ENCODE measurements at regions not wholly inside any gene's neighbourhood (a gene's known extent, or its start where the extent isn't known, plus 50 kb on each side); places are given as distances from the start of the nearest gene placed in this dataset.
A peak's percentile ranks its signal among the peaks of the same experiment; 100 is the strongest.

DNA sequence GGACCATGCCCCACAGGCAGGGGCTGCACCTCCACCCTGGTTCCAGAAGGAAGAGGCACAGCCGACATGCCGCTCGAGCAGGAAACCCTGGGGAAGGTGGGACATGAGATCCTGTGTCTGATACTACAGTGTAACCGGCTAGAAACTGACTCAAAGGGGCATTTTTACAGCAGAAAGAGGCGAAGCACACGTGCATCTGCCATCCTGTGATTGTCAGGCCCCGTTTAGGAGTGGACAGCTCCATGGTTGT is 62.7 kb downstream of the SIK1 start:
- DNase-seq (ENCODE audit: low spot score): no peak

DNA sequence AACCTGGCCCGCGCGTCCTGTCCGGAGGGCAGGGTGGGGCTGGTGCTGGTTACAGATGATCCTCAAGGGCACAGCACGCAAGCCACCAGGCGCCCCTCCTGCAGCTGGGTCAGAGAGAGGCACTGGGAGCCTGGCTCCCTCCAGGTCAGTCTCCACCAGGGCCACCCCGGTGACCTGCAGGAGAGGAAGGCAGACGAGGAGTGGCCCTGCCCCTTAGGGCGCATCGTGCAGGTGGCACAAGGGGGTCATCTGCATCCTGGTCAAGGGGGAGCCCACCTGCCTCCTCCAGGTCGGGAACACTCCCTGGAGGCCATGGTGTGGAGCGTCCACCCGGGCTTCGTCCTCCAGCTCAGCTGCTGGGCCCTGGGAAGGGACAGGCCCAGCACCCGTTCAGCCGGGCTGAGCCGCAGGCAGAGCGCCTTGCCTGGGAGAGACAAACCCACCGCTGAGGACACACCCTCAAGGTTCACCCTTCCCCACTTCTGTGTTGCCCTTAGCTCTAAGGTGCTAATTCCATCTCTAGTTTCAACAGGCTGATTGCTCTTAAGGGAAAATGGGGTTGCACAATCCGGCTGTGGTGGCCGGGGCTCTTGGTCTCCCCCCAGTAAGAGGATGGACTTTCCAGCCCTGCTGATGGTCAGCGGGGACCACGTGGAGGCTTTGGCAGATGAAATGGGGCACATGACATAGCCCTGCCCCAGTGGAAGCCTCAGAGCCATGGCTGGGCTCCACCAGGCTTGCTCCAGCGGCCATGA is 63.2 kb downstream of the SIK1 start:
- no peak for DNase-seq (ENCODE audit: low spot score)

DNA sequence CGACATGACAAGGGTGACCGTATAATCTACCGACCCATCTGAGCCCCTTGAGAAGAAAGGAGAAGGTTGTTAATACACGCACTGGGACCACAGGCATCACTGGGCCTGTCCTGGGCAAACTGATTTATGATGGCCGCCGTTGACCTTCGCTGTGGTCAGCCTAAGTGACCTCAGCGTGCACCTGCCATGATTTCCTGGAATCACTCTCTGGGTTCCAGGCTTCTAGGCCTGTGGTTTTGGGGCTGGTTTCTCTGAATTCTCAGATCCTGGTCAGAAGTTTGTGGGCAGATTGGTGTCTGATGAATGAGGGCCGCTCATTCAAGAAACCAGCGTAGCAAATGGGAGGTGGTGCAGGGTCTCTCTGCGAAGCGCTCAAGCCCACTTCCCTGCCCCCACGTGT is 64.0 kb downstream of the SIK1 start:
- no peak for DNase-seq (ENCODE audit: low spot score)

- peak; percentile 88 for DNase-seq (ENCODE audit: low spot score)
Observed at GRCh38 chr21:43362321-43362791, 64.6 kb downstream of the SIK1 start.

DNA sequence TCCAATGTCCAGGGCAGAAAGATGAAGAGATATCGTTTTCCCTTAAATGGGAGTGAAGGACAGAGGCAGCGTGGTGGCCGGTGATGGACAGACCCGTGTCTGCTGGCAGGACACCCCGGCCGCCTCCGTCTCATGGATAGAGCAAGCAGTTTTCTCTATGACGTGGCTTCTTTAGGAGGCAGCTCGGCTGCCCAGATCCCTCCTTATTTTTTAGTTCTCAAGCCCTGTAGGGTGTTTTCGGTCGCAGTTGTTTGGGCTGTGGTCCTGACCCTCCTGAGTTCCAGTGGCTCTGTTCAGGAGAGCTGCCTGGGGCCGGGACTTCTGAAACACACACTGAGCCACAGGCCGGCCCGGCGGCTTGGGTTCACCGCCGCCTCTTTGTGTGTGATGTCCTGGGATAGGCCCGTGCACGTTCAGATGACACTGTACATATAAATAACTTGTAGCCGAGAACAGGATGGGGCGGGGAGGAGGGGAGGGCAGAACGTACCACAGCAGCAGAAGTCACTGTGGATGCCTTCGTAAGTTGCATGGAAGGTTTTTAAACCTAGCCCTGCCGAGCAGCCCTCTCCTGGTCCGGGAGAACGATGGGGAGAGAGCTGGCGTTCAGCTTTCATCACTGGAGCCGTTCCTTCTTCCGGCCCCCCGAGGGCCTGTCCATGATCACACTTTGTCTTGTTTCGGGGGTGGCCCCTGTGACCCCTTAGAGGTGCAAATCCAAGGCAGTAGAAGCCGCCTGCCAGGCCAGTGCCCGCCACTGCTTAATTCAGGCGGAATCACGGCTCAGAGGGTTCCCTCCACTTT is 65.2 kb downstream of the SIK1 start:
- peak; percentile 87 for DNase-seq (ENCODE audit: low spot score)

- DNase-seq (ENCODE audit: low spot score): peak; percentile 74
Observed at GRCh38 chr21:43361127-43361492, 65.8 kb downstream of the SIK1 start.

GRCh38 chr21:43360441-43361126 is 66.3 kb downstream of the SIK1 start:
- DNase-seq (ENCODE audit: low spot score): no peak

DNA sequence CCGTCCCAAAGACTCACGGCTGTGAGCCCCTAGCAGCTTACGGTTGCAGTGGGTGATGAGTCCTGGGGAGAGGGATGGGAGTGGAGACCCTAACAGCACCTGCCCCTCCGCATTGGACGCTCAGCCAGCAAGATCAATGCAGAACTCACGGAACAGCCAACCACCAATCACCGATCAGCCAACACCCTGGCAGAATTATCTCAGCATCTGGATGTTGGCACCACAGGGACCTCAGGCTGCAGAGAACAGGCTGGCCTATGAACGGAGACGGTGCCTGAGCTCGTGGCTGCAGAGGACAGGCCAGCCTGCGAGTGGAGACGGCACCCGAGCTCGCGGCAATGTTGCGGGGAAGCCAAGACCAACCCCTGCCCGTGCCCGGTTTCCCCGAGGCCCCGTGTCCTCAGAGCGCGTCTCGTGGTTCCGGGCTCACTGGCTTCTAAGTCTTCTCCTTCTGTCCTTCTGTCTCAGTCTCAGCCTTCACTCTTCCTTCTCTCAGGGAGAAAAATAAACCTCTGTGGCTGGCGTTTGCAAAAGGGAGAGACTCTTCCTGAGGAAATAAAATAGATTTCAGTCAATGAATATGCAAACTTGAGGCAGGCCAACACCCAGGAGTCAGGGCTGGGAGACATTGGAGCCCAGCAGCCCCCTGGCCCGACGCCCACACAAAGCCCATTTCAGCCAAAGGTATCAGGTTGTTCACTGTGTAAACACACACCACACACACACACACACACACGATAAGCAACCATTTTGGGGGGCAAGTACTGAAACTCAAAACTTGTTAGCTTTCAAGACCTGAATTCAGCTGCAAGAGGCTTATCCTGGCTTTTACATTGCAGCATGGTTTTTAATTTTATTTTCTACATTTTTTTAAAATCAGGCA is 67.8 kb downstream of the SIK1 start:
- DNase-seq (ENCODE audit: low spot score): no peak

DNA sequence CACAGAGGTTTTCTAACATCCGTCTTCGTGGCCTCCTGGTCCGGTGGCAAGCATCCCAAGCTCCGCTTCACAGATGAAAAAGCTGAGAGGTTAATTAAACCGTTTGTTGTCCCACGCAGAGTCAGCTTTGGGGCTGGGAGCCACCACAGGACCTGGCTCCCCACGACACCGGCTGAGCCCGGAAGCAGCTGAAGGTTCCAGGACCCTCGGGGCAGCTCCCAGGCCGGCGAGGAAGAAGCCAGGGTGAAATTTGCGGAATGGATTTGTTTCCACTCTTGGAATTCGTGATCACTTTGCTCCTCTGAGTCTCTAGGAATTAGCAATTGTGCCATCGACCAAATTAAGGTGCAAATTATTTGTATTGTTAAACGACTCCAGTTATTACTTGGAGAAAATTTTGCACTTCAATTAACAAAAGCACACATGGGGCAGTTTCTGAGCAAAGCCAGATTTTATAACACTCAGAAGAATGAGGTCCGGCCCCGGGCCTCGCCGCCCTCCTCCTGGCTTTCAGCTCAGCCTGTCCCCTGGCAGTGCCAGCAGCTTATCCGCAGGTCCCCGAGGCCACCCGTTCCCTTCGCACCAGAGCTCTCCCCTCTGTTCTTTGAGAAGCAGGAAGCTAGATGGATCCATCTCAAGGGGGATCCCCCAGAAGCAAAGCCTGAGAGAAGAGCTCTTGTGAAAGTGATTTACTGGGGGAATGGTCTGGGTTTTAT is 69.1 kb downstream of the SIK1 start:
- DNase-seq (ENCODE audit: low spot score): no peak

DNA sequence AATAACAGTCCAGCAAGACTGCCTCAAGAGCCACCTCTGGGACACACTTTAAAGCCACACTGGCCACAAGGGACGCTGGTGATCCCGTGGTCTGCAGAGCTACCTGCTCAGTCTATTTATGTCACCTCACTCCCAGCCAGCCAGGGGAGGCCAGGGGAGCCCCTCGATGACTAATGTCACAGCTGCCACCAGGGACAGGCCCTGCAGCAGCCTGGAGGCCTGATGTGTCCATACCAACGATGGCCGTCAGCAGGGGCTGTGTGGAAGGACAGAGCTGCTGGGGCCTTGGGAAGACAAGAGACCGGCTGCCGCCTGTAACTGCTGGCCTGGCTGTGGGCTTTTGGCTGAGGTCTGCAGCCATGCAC is 71.0 kb downstream of the SIK1 start:
- DNase-seq (ENCODE audit: low spot score): no peak

GRCh38 chr21:43355266-43355924 is 71.5 kb downstream of the SIK1 start:
- DNase-seq (ENCODE audit: low spot score): no peak

- DNase-seq (ENCODE audit: low spot score): no peak
Observed at GRCh38 chr21:43354666-43355065, 72.3 kb downstream of the SIK1 start.

- DNase-seq (ENCODE audit: low spot score): no peak
Observed at GRCh38 chr21:43354026-43354420, 72.9 kb downstream of the SIK1 start.

GRCh38 chr21:43353282-43354025 is 73.5 kb downstream of the SIK1 start:
- no peak for DNase-seq (ENCODE audit: low spot score)

DNA sequence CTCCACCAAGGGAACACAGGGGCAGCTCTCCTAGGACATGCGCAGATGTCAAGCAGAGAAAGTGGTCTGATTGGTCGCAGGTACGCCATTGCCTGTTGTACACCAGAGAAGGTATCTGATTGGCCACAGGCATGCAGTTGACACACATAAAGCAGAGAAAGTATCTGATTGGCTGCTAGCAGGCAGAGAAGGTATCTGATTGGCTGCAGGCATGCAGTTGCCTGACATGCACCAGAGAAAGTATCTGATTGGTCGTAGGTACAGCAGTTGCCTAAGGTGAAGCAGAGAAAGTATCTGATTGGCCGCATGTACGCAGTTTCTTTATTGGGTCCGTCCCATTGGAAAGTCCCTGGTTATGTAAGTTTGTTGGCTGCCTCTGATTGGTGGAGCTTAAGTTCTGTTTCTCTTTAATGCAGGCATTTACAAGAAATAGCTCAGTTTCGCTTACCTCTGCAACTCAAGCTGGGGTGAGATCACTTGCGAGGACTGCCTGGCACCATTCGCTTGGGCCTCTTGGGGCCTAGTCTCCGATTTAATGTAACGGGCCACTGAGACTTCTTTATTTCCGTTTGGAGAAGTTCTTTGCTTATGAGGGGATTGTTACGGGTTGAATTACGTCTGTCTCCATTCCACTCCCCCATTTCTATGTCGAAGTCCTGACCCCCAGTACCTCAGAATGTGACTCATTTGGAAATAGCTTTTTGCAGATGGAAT is 74.2 kb downstream of the SIK1 start:
- no peak for DNase-seq (ENCODE audit: low spot score)

GRCh38 chr21:43352154-43352537 is 74.8 kb downstream of the SIK1 start:
- no peak for DNase-seq (ENCODE audit: low spot score)

GRCh38 chr21:43351501-43352153 is 75.3 kb downstream of the SIK1 start:
- DNase-seq (ENCODE audit: low spot score): no peak

DNA sequence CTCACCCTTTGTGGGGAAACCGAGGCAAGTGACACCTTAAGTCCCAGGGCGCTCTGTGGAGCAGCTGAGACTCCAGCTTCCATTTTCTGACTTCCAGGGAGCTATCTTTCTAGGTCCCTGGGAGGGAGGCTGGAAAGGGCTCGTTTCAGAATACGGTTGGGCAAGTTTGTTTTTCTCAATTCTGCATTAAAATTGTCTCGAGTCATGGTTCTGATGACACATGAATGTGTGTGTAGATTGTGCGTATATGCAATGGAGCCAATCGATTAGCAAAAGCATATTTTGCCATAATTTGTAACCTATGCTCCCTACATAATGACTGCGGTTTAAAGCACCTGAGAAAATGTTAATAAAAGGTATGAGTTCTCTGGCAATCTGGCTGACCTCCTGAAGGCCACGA is 77.3 kb downstream of the SIK1 start:
- DNase-seq (ENCODE audit: low spot score): no peak

DNA sequence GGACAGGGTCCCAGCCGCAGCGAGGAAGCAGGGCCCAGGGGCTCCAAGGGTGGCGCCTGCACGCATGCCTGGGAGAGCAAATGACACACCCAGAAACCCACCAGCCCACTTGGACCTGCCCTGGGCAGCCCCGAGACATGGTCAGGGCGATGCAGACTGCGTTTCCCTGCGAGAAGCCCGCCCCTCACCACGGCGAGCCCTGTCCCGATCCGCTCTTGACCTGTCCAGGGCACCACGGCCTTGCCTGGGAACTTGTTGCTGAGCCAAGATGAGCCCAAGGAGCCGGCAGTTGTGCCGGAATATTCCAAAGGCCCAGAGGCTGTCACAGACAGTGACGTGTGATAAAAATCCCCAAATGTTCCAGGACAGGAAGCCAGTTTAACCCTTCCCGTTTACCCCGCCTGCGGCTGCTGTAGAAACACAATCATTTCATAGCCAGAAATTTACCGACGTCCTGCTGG is 78.1 kb downstream of the SIK1 start:
- DNase-seq (ENCODE audit: low spot score): no peak
